Ovary (tissue), 3 donors: ENCODE measurements at regions not wholly inside any gene's neighbourhood (a gene's known extent, or its start where the extent isn't known, plus 50 kb on each side); places are given as distances from the start of the nearest gene placed in this dataset.

Experiments
- POLR2A ChIP-seq: fragments of 450-650 bp; IDR thresholded peaks from one replicate; pipeline ENCODE4 v1.6.1; 2017; ENCODE audit warnings: antibody characterized with exemption, mild to moderate bottlenecking, moderate library complexity
- TF ChIP-seq, protein P1 (sequence below), 3 donors: fragments of 450-650 bp in 2 of 3; fragments of 200-600 bp in 1 of 3; IDR thresholded peaks; one replicate each; pipeline versions ENCODE4 v1.5.1 to v1.8.0; 2016 to 2022; ENCODE audit warnings: antibody characterized with exemption in 3 of 3, mild to moderate bottlenecking in 1 of 3
- donor health status: DM: no; HTN: no; CAD: no.

DNA sequence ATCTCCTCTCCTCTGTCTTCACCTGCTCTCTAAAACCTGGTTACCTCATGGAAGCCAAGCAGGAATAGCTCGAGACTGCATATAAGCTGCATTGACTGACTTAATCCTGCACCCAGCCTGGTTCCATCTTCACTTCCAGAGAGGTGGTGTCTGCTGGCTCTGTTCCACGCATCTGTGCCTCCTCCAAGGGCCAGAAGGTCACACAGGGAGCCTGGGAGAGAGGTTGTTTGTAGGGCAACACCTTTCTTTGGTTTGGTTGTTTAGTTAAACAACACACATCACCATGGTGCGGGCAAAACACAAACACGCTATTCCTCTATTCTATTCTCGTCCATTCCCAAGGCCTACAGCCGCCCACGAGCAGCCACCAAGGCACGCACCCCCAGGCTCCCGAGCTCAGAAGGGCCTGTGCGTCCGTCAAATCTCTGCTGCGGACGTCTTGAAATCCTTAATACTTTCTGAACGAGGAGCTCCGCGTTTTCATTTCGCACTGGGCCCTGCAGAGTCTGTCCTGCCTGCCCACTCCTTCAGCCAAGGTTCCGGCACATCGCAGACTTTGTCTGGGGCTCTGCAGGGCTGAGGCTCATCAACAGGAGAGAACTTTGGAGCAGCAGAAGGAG is 116.2 kb downstream of the RIPK4 start:
- TF ChIP-seq POLR2A: no peak
- TF ChIP-seq, protein P1, sequence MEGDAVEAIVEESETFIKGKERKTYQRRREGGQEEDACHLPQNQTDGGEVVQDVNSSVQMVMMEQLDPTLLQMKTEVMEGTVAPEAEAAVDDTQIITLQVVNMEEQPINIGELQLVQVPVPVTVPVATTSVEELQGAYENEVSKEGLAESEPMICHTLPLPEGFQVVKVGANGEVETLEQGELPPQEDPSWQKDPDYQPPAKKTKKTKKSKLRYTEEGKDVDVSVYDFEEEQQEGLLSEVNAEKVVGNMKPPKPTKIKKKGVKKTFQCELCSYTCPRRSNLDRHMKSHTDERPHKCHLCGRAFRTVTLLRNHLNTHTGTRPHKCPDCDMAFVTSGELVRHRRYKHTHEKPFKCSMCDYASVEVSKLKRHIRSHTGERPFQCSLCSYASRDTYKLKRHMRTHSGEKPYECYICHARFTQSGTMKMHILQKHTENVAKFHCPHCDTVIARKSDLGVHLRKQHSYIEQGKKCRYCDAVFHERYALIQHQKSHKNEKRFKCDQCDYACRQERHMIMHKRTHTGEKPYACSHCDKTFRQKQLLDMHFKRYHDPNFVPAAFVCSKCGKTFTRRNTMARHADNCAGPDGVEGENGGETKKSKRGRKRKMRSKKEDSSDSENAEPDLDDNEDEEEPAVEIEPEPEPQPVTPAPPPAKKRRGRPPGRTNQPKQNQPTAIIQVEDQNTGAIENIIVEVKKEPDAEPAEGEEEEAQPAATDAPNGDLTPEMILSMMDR (IDR thresholded peaks at IDR 0.05): no peak
